ENCODE measurements at regions not wholly inside any gene's neighbourhood (a gene's known extent, or its start where the extent isn't known, plus 50 kb on each side); places are given as distances from the start of the nearest gene placed in this dataset.
"Not testable (repeated sequence)": the region's sequence is repeated elsewhere in the genome, so short reads cannot be mapped to it uniquely, and the experiment has no call there.

- Histone ChIP-seq H3K36me3 (ENCODE audit: insufficient read depth, low read length) (no peaks in the 10 kb centered on the region), H2AFZ (ENCODE audit: low read length) (no peak overlapping the region), H3K79me2 (ENCODE audit: insufficient read depth, low read length) (no peaks in the 10 kb centered on the region), H3K27ac (ENCODE audit: low read depth, low read length, poor library complexity, severe bottlenecking) (no peak overlapping the region), H3K9me2 (ENCODE audit: low read depth, low read length) (no peaks in the 10 kb centered on the region), H3K4me3 (ENCODE audit: low read depth, low read length, poor library complexity, severe bottlenecking) (no peak overlapping the region), H3K27me3 (ENCODE audit: insufficient read depth, low read length) (peaks cover 3% of the 10 kb centered on the region), H3F3A (ENCODE audit: insufficient read depth, low read length) (no peaks in the 10 kb centered on the region), H3K9ac (ENCODE audit: low read length) (no peak overlapping the region), H3K9me3 (ENCODE audit: low read length) (no peaks in the 10 kb centered on the region), H3K4me1 (ENCODE audit: insufficient read depth, low read length, severe bottlenecking) (no peaks in the 10 kb centered on the region), H3K4me2 (ENCODE audit: low read length) (no peak overlapping the region), H4K20me1 (ENCODE audit: insufficient read depth, low read length) (no peaks in the 10 kb centered on the region)
- TF ChIP-seq EZH2 (IDR thresholded peaks at IDR 0.05; ENCODE audit: borderline replicate concordance, low read length), result no peak
- TF ChIP-seq CTCF (IDR thresholded peaks at IDR 0.05; ENCODE audit: low read length), result no peak
Measured at GRCh38 chr3:11914651-11915050, 68.0 kb upstream of the TAMM41 start.

- no peaks in the 10 kb centered on the region for H3K9me3 ChIP-seq (ENCODE audit: low read length)
- H3K27ac ChIP-seq (ENCODE audit: low read depth, low read length, poor library complexity, severe bottlenecking), result no peak overlapping the region
- no peak overlapping the region for H3K4me3 ChIP-seq (ENCODE audit: low read depth, low read length, poor library complexity, severe bottlenecking)
- no peak for TF ChIP-seq EZH2 (IDR thresholded peaks at IDR 0.05; ENCODE audit: borderline replicate concordance, low read length)
- TF ChIP-seq CTCF (IDR thresholded peaks at IDR 0.05; ENCODE audit: low read length), result no peak
- no peaks in the 10 kb centered on the region for H4K20me1 ChIP-seq (ENCODE audit: insufficient read depth, low read length)
- no peak overlapping the region for H2AFZ ChIP-seq (ENCODE audit: low read length)
- no peaks in the 10 kb centered on the region for H3K9me2 ChIP-seq (ENCODE audit: low read depth, low read length)
- no peaks in the 10 kb centered on the region for H3K4me1 ChIP-seq (ENCODE audit: insufficient read depth, low read length, severe bottlenecking)
- H3K4me2 ChIP-seq (ENCODE audit: low read length), result no peak overlapping the region
- no peaks in the 10 kb centered on the region for H3K36me3 ChIP-seq (ENCODE audit: insufficient read depth, low read length)
- H3K27me3 ChIP-seq (ENCODE audit: insufficient read depth, low read length), result no peaks in the 10 kb centered on the region; the same call in 1 of the 2 replicates
- no peak overlapping the region for H3K9ac ChIP-seq (ENCODE audit: low read length)
- no peaks in the 10 kb centered on the region for H3K79me2 ChIP-seq (ENCODE audit: insufficient read depth, low read length)
- H3F3A ChIP-seq (ENCODE audit: insufficient read depth, low read length), result no peaks in the 10 kb centered on the region
Measured at GRCh38 chr3:11915621-11916424, 69.1 kb upstream of the TAMM41 start.

GRCh38 chr3:11916425-11916762 lies 69.7 kb upstream of the TAMM41 start:
- H3K4me1 ChIP-seq (ENCODE audit: insufficient read depth, low read length, severe bottlenecking); H3K79me2 ChIP-seq (ENCODE audit: insufficient read depth, low read length); H3K27me3 ChIP-seq (ENCODE audit: insufficient read depth, low read length); H2AFZ ChIP-seq (ENCODE audit: low read length); H3K36me3 ChIP-seq (ENCODE audit: insufficient read depth, low read length); H3K9me3 ChIP-seq (ENCODE audit: low read length); H3K27ac ChIP-seq (ENCODE audit: low read depth, low read length, poor library complexity, severe bottlenecking); H4K20me1 ChIP-seq (ENCODE audit: insufficient read depth, low read length); H3K9ac ChIP-seq (ENCODE audit: low read length); H3K4me3 ChIP-seq (ENCODE audit: low read depth, low read length, poor library complexity, severe bottlenecking); H3K9me2 ChIP-seq (ENCODE audit: low read depth, low read length); H3F3A ChIP-seq (ENCODE audit: insufficient read depth, low read length); H3K4me2 ChIP-seq (ENCODE audit: low read length): not testable (repeated sequence)

GRCh38 chr3:11917051-11917450 lies 70.4 kb upstream of the TAMM41 start:
- TF ChIP-seq EZH2 (IDR thresholded peaks at IDR 0.05; ENCODE audit: borderline replicate concordance, low read length) (no peak), CTCF (IDR thresholded peaks at IDR 0.05; ENCODE audit: low read length) (no peak)
- Histone ChIP-seq H3K27ac (ENCODE audit: low read depth, low read length, poor library complexity, severe bottlenecking) (no peak overlapping the region), H3K4me1 (ENCODE audit: insufficient read depth, low read length, severe bottlenecking) (no peaks in the 10 kb centered on the region), H3K9ac (ENCODE audit: low read length) (no peak overlapping the region), H3K4me3 (ENCODE audit: low read depth, low read length, poor library complexity, severe bottlenecking) (no peak overlapping the region), H3K36me3 (ENCODE audit: insufficient read depth, low read length) (no peaks in the 10 kb centered on the region), H3F3A (ENCODE audit: insufficient read depth, low read length) (no peaks in the 10 kb centered on the region), H3K79me2 (ENCODE audit: insufficient read depth, low read length) (no peaks in the 10 kb centered on the region), H3K9me2 (ENCODE audit: low read depth, low read length) (no peaks in the 10 kb centered on the region), H2AFZ (ENCODE audit: low read length) (no peak overlapping the region), H3K4me2 (ENCODE audit: low read length) (no peak overlapping the region), H3K27me3 (ENCODE audit: insufficient read depth, low read length) (no peaks in the 10 kb centered on the region; the same call in 1 of the 2 replicates), H4K20me1 (ENCODE audit: insufficient read depth, low read length) (no peaks in the 10 kb centered on the region), H3K9me3 (ENCODE audit: low read length) (no peaks in the 10 kb centered on the region)
